HL-60 (cell line): ENCODE measurements at regions not wholly inside any gene's neighbourhood (a gene's known extent, or its start where the extent isn't known, plus 50 kb on each side); places are given as distances from the start of the nearest gene placed in this dataset.

Experiments
- CTCF ChIP-seq: IDR thresholded peaks from one replicate; pipeline ENCODE4 v1.5.1; 2011; ENCODE audit warnings: low read length, control low read depth, inconsistent platforms; ENCODE audit not compliant: insufficient read depth
- REST ChIP-seq: IDR thresholded peaks from 2 replicates; pipeline ENCODE4 v1.6.1; 2012; ENCODE audit warnings: low read depth; ENCODE audit not compliant: insufficient replicate concordance

DNA sequence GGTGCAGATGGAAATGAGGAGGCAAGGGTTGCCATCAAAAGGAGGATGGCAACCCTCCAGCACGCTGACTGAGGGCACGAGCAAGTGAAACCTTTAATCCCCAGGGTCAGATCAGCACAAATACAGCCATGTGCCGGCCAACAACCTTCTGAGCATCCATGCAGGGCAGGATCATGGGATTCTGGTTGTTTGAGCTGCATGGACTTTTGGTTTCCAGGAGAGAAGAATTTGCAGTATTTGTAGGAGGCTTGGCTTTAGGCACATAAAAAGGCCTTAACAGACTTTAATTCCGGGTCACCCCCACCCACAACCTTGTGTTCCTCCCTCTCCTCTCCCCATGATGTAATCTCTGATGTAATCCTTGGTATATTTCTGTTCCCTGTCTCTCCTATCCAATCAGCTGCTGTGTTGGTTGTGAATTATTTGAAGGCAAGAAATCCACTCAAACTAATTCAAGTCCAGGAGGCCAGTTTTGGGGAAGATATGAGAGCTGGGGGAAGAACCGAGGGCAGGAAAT, 254.3 kb downstream of the SHQ1 start:
- TF ChIP-seq CTCF (no peak), REST (no peak)
